Astrocyte of the cerebellum (primary cell): ENCODE measurements at regions not wholly inside any gene's neighbourhood (a gene's known extent, or its start where the extent isn't known, plus 50 kb on each side); places are given as distances from the start of the nearest gene placed in this dataset.

Experiments used
- DNase-seq: peaks from one replicate; pipeline ENCODE4 v3.0.0-alpha.2; 2011; ENCODE audit warnings: low read depth
- H3K4me3 ChIP-seq: 2 replicates; pipeline ENCODE4 v1.5.1; 2011; ENCODE audit warnings: mild to moderate bottlenecking, low read depth, low read length, moderate library complexity
- in situ Hi-C: cut with HindIII; loops from 2 replicates; pipeline ENCODE4 v1.10.0; 2017; ENCODE audit warnings: low sequenced_read_pairs
- TF ChIP-seq, protein P1 (sequence below): IDR thresholded peaks from 2 replicates; pipeline ENCODE4 v1.5.1; 2012; ENCODE audit warnings: low read length, low read depth, moderate library complexity, mild to moderate bottlenecking; ENCODE audit errors: missing control alignments

DNA sequence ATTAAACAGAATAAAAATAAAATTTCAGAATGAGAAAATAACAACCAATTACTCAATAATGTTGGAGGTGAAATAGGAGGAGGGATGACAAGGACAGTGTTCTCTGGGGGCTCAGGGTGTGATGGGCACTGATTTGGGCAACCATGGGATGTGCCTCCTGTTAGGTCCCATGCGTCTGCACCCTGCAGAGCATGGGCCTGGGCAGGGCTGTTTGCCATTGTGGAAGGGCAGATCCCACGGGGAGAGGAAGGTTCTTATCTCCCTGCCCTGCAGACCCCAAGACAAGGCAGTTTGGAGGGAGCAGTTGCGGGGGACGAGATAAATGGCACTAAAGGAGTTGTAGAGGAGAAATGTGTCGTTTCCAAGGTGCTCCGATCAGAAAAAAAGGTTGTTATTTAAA, 206.3 kb downstream of the THBS2 start:
- H3K4me3 ChIP-seq, result no peak overlapping the region
- TF ChIP-seq, protein P1, sequence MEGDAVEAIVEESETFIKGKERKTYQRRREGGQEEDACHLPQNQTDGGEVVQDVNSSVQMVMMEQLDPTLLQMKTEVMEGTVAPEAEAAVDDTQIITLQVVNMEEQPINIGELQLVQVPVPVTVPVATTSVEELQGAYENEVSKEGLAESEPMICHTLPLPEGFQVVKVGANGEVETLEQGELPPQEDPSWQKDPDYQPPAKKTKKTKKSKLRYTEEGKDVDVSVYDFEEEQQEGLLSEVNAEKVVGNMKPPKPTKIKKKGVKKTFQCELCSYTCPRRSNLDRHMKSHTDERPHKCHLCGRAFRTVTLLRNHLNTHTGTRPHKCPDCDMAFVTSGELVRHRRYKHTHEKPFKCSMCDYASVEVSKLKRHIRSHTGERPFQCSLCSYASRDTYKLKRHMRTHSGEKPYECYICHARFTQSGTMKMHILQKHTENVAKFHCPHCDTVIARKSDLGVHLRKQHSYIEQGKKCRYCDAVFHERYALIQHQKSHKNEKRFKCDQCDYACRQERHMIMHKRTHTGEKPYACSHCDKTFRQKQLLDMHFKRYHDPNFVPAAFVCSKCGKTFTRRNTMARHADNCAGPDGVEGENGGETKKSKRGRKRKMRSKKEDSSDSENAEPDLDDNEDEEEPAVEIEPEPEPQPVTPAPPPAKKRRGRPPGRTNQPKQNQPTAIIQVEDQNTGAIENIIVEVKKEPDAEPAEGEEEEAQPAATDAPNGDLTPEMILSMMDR, result no peak
- DNase-seq, result no peak
- in situ Hi-C loops, result no loop called here

DNA sequence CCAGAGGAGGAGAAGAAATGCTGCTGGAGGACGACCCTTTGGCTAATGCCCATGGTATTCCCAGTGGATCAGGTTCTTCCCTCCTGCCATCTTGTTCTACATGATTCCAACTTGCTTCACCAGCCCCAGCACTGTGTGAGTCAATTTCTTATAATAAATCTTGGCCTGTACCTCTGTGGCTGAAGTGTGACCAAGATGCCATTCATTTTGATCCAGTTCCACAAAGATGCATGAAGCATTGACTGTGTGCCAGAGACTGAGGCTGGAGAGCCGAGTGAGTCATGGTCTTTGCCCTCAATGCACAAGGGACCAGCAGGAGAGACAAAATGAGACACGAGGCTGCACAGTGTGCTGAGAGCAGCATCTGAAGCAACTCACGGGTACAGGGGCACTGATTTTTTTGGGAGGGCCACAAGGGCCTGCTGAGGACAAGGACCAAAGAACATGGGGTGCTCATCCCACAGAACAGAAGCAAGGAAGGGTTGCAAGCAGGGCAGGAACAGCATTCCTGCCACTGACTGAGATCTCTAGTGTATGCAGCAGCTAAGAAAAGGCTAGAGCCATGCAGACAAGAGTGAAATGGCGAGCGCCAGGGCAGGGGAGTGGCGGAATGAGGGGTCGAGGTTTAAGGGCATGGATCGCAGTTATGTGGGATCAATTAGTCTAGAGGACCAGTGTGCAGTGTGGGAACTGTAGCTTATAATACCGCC, 207.0 kb downstream of the THBS2 start:
- TF ChIP-seq, protein P1, result no peak
- H3K4me3 ChIP-seq, result no peak overlapping the region
- in situ Hi-C loops, result no loop called here

DNA sequence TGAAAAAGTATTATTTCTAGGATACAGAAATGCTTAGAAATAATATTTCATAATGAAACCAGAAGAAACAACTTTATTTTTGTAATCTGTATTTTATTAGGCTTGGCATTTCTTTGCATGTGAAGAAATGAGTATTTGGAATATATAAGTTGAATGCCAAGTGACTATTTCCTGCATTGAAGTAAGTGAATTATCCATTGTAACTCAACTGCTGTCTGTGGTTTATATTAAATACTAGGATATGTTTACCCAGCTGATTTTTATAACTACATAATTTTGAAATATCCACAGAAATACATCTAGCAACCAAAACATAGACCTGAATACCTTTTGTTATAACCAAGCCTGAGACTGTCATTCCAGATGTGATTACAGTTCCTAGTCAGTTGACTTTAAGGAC, 207.6 kb downstream of the THBS2 start:
- H3K4me3 ChIP-seq, result no peak overlapping the region
- TF ChIP-seq, protein P1, result no peak
- in situ Hi-C loops, result no loop called here
- DNase-seq, result no peak

More for the DNA sequence above, 207.0 kb downstream of the THBS2 start:
- peak; percentile 18 for DNase-seq

DNA sequence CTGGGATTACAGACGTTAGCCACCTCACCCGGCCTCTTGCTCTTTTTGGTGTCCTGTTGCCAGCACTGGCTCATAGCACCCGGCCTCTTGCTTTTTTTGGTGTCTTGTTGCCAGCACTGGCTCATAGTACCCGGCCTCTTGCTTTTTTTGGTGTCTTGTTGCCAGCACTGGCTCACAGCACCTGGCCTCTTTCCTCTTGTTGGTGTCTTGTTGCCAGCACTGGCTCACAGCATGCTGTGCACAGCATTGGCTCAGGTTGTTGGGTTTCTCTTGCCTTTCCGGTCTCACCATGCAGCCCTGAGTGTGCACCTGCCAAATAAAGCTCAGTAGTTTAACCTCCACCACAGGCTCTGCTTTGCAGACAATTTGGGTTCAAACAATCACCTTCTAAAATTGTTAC, 208.2 kb downstream of the THBS2 start:
- in situ Hi-C loops, result no loop called here
- TF ChIP-seq, protein P1, result no peak
- DNase-seq, result no peak
- no peak overlapping the region for H3K4me3 ChIP-seq

DNA sequence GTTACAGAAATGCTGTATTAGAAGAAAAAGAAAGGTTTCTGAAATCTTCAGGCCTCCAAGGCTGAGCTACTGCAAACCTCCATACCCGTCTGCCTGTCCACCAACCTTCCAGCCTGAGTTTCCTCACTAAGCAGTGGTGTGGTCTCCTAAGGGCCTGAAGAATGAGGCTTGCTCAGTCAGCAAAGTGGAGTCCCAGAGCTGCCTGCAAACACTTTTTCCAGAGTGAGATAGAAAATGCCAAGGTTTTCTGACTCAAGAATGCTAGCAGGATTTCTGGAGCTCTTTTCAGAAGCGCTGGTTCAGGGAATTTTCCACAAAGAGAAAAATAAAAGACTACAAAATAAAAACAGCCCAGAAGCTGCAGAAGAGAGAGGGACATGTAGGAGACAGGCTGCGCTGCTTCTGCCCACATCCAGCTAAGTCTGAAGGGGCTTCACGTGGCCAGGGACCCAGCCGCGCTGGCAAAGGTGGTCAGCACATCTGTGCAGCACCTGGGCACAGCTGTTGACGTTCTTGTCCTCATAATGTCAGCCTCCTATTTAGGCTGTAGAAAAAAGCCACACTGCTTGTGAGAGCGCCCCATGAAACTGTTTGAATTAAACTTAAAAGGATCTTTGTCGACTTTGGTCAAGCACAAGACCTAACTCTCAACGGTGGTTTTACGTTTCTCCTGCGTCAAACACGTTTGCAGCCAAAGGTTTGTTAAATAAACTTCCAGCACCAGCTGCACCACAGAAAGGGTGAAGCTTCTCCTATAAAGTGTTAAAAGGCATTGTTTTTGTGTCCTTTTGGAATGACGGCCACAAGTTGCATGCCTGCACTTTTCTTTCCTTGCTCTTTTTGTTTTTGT, 209.0 kb downstream of the THBS2 start:
- in situ Hi-C loops, result no loop called here
- TF ChIP-seq, protein P1, result no peak
- no peak for DNase-seq
- H3K4me3 ChIP-seq, result no peak overlapping the region

DNA sequence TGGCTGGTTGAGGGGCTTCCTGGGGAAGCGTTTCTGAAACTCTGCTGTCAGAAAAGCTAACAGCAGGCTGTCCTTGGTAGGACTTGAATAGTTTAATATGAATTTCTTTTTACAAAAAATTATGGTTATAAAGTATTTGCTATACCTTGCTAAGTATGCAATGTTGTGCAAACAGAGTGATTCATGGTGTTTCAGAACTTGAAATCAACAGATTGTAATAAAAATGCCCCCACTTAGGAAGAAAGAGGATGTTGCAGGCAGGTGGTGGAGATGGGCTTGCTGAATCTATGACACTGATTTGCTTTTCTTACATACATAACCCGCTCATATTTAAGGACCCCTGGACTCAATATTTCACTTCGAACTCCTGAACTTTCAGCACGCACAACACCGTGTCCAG, 211.6 kb downstream of the THBS2 start:
- TF ChIP-seq, protein P1, result no peak
- in situ Hi-C loops, result no loop called here
- no peak overlapping the region for H3K4me3 ChIP-seq
- no peak for DNase-seq
